GM18861 (cell line): ENCODE measurements at regions not wholly inside any gene's neighbourhood (a gene's known extent, or its start where the extent isn't known, plus 50 kb on each side); places are given as distances from the start of the nearest gene placed in this dataset.

Experiments
- ATAC-seq: cut with Tn5 transposase; IDR thresholded peaks from one replicate; pipeline ENCODE4 v1.9.1; 2021; ENCODE audit not compliant: unreplicated experiment

GRCh38 chr12:131608740-131609690 lies 101.9 kb upstream of the SFSWAP start:
- no peak for ATAC-seq

GRCh38 chr12:131609762-131610161 lies 101.1 kb upstream of the SFSWAP start:
- no peak for ATAC-seq

- no peak for ATAC-seq
Measured at GRCh38 chr12:131610181-131610580, 100.7 kb upstream of the SFSWAP start.

- ATAC-seq = no peak
Measured at GRCh38 chr12:131610891-131611290, 100.0 kb upstream of the SFSWAP start.

- no peak for ATAC-seq
Measured at GRCh38 chr12:131611416-131612091, 99.3 kb upstream of the SFSWAP start.

- ATAC-seq = no peak
Measured at GRCh38 chr12:131612092-131612755, 98.7 kb upstream of the SFSWAP start.

GRCh38 chr12:131613186-131613585 lies 97.7 kb upstream of the SFSWAP start:
- no peak for ATAC-seq

- no peak for ATAC-seq
Measured at GRCh38 chr12:131613678-131614077, 97.2 kb upstream of the SFSWAP start.

GRCh38 chr12:131615326-131616042 lies 95.4 kb upstream of the SFSWAP start:
- no peak for ATAC-seq

GRCh38 chr12:131616043-131616700 lies 94.7 kb upstream of the SFSWAP start:
- no peak for ATAC-seq

- ATAC-seq = no peak
Measured at GRCh38 chr12:131616738-131617137, 94.2 kb upstream of the SFSWAP start.

- ATAC-seq = no peak
Measured at GRCh38 chr12:131617179-131617578, 93.7 kb upstream of the SFSWAP start.

- ATAC-seq = no peak
Measured at GRCh38 chr12:131617596-131618302, 93.1 kb upstream of the SFSWAP start.

GRCh38 chr12:131618303-131618658 lies 92.6 kb upstream of the SFSWAP start:
- no peak for ATAC-seq

GRCh38 chr12:131618701-131619100 lies 92.2 kb upstream of the SFSWAP start:
- no peak for ATAC-seq

GRCh38 chr12:131619106-131619642 lies 91.7 kb upstream of the SFSWAP start:
- ATAC-seq = no peak

GRCh38 chr12:131619736-131620506 lies 91.0 kb upstream of the SFSWAP start:
- ATAC-seq = no peak

- no peak for ATAC-seq
Measured at GRCh38 chr12:131620520-131620919, 90.4 kb upstream of the SFSWAP start.
